ENCODE measurements at regions not wholly inside any gene's neighbourhood (a gene's known extent, or its start where the extent isn't known, plus 50 kb on each side); places are given as distances from the start of the nearest gene placed in this dataset.

- TF ChIP-seq, protein P1, sequence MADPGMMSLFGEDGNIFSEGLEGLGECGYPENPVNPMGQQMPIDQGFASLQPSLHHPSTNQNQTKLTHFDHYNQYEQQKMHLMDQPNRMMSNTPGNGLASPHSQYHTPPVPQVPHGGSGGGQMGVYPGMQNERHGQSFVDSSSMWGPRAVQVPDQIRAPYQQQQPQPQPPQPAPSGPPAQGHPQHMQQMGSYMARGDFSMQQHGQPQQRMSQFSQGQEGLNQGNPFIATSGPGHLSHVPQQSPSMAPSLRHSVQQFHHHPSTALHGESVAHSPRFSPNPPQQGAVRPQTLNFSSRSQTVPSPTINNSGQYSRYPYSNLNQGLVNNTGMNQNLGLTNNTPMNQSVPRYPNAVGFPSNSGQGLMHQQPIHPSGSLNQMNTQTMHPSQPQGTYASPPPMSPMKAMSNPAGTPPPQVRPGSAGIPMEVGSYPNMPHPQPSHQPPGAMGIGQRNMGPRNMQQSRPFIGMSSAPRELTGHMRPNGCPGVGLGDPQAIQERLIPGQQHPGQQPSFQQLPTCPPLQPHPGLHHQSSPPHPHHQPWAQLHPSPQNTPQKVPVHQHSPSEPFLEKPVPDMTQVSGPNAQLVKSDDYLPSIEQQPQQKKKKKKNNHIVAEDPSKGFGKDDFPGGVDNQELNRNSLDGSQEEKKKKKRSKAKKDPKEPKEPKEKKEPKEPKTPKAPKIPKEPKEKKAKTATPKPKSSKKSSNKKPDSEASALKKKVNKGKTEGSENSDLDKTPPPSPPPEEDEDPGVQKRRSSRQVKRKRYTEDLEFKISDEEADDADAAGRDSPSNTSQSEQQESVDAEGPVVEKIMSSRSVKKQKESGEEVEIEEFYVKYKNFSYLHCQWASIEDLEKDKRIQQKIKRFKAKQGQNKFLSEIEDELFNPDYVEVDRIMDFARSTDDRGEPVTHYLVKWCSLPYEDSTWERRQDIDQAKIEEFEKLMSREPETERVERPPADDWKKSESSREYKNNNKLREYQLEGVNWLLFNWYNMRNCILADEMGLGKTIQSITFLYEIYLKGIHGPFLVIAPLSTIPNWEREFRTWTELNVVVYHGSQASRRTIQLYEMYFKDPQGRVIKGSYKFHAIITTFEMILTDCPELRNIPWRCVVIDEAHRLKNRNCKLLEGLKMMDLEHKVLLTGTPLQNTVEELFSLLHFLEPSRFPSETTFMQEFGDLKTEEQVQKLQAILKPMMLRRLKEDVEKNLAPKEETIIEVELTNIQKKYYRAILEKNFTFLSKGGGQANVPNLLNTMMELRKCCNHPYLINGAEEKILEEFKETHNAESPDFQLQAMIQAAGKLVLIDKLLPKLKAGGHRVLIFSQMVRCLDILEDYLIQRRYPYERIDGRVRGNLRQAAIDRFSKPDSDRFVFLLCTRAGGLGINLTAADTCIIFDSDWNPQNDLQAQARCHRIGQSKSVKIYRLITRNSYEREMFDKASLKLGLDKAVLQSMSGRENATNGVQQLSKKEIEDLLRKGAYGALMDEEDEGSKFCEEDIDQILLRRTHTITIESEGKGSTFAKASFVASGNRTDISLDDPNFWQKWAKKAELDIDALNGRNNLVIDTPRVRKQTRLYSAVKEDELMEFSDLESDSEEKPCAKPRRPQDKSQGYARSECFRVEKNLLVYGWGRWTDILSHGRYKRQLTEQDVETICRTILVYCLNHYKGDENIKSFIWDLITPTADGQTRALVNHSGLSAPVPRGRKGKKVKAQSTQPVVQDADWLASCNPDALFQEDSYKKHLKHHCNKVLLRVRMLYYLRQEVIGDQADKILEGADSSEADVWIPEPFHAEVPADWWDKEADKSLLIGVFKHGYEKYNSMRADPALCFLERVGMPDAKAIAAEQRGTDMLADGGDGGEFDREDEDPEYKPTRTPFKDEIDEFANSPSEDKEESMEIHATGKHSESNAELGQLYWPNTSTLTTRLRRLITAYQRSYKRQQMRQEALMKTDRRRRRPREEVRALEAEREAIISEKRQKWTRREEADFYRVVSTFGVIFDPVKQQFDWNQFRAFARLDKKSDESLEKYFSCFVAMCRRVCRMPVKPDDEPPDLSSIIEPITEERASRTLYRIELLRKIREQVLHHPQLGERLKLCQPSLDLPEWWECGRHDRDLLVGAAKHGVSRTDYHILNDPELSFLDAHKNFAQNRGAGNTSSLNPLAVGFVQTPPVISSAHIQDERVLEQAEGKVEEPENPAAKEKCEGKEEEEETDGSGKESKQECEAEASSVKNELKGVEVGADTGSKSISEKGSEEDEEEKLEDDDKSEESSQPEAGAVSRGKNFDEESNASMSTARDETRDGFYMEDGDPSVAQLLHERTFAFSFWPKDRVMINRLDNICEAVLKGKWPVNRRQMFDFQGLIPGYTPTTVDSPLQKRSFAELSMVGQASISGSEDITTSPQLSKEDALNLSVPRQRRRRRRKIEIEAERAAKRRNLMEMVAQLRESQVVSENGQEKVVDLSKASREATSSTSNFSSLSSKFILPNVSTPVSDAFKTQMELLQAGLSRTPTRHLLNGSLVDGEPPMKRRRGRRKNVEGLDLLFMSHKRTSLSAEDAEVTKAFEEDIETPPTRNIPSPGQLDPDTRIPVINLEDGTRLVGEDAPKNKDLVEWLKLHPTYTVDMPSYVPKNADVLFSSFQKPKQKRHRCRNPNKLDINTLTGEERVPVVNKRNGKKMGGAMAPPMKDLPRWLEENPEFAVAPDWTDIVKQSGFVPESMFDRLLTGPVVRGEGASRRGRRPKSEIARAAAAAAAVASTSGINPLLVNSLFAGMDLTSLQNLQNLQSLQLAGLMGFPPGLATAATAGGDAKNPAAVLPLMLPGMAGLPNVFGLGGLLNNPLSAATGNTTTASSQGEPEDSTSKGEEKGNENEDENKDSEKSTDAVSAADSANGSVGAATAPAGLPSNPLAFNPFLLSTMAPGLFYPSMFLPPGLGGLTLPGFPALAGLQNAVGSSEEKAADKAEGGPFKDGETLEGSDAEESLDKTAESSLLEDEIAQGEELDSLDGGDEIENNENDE (IDR thresholded peaks at IDR 0.05; ENCODE audit: insufficient replicate concordance, low read length) = no peak
- TF ChIP-seq CTBP2 (IDR thresholded peaks at IDR 0.05; ENCODE audit: borderline replicate concordance, insufficient read depth, insufficient read length, low read length) = no peak
- TF ChIP-seq NANOG (IDR thresholded peaks at IDR 0.05; ENCODE audit: insufficient read depth, low read depth, low read length, poor library complexity, severe bottlenecking) = no peak
- no peak for TF ChIP-seq RXRA (IDR thresholded peaks at IDR 0.05; ENCODE audit: insufficient read depth, low read depth, low read length)
- TF ChIP-seq TAF1 (IDR thresholded peaks at IDR 0.05; ENCODE audit: low read depth, low read length) = no peak
- no peak for TF ChIP-seq CTCF (IDR thresholded peaks at IDR 0.05; ENCODE audit: control extremely low read depth in 1 of 3, insufficient read depth in 1 of 3, low read depth in 1 of 3, low read length in 3 of 3)
- TF ChIP-seq, protein P2, sequence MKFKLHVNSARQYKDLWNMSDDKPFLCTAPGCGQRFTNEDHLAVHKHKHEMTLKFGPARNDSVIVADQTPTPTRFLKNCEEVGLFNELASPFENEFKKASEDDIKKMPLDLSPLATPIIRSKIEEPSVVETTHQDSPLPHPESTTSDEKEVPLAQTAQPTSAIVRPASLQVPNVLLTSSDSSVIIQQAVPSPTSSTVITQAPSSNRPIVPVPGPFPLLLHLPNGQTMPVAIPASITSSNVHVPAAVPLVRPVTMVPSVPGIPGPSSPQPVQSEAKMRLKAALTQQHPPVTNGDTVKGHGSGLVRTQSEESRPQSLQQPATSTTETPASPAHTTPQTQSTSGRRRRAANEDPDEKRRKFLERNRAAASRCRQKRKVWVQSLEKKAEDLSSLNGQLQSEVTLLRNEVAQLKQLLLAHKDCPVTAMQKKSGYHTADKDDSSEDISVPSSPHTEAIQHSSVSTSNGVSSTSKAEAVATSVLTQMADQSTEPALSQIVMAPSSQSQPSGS (IDR thresholded peaks at IDR 0.05; ENCODE audit: low read length) = no peak
Observed at GRCh38 chr6:80967609-80968008, 784.9 kb downstream of the TENT5A start (continued).

Measured in H1 (cell line).